Thoracic aorta (tissue), 2 donors: ENCODE measurements at regions not wholly inside any gene's neighbourhood (a gene's known extent, or its start where the extent isn't known, plus 50 kb on each side); places are given as distances from the start of the nearest gene placed in this dataset.

ENCODE experiments used
- ATAC-seq: fragments of 150-250 bp; one replicate; pipeline ENCODE4 v1.8.0; 2017; ENCODE audit warnings: low read depth; ENCODE audit not compliant: insufficient number of reproducible peaks, low FRiP score
- DNase-seq: peaks from one replicate; pipeline ENCODE4 v3.0.0-alpha.2; 2020; ENCODE audit warnings: low spot score
- H3K27ac ChIP-seq, 2 donors: fragments of 200-600 bp; sonication (generic); 1 replicate in 1 of 2; 2 replicates in 1 of 2; pipeline ENCODE4 v1.5.1; 2016; ENCODE audit warnings: mild to moderate bottlenecking in 2 of 2, moderate library complexity in 2 of 2
- H3K27me3 ChIP-seq: fragments of 200-600 bp; sonication (generic); replicated peaks from 2 replicates; pipeline ENCODE4 v1.6.0; 2016; ENCODE audit warnings: mild to moderate bottlenecking; ENCODE audit not compliant: insufficient read depth
- H3K36me3 ChIP-seq: fragments of 200-600 bp; sonication (generic); one replicate; pipeline ENCODE4 v1.5.1; 2016
- H3K4me1 ChIP-seq, 2 donors: fragments of 200-600 bp; sonication (generic); 1 replicate in 1 of 2; 2 replicates in 1 of 2; pipeline versions ENCODE4 v1.5.1 to v1.6.0; 2016; ENCODE audit warnings: low read depth in 2 of 2, mild to moderate bottlenecking in 1 of 2; ENCODE audit not compliant: control insufficient read depth in 1 of 2
- H3K4me3 ChIP-seq: fragments of 200-600 bp; sonication (generic); 2 replicates; pipeline ENCODE4 v1.5.1; 2016; ENCODE audit warnings: mild to moderate bottlenecking
- H3K9me3 ChIP-seq: fragments of 200-600 bp; sonication (generic); 2 replicates; pipeline ENCODE4 v1.5.1; 2016
- CTCF ChIP-seq: fragments of 200-600 bp; sonication (generic); IDR thresholded peaks from one replicate; pipeline ENCODE4 v1.5.1; 2019; ENCODE audit warnings: antibody characterized with exemption

GRCh38 chr4:107202744-107203143 lies 166.6 kb upstream of the DKK2 start:
- no peak overlapping the region for H3K27ac ChIP-seq
- no peak for DNase-seq
- H3K9me3 ChIP-seq: no peaks in the 10 kb centered on the region
- no peaks in the 10 kb centered on the region for H3K4me1 ChIP-seq
- no peak overlapping the region for H3K4me3 ChIP-seq
- no peak for ATAC-seq
- no peak for TF ChIP-seq CTCF
- H3K27me3 ChIP-seq: no peaks in the 10 kb centered on the region
- H3K36me3 ChIP-seq: no peaks in the 10 kb centered on the region

- Histone ChIP-seq H3K9me3 (no peaks in the 10 kb centered on the region), H3K27me3 (no peaks in the 10 kb centered on the region), H3K27ac (no peak overlapping the region), H3K4me1 (no peaks in the 10 kb centered on the region), H3K36me3 (no peaks in the 10 kb centered on the region), H3K4me3 (no peak overlapping the region)
- no peak for ATAC-seq
- no peak for DNase-seq
- TF ChIP-seq CTCF: no peak
Observed at GRCh38 chr4:107197121-107197520, 161.0 kb upstream of the DKK2 start.

- ATAC-seq: no peak
- TF ChIP-seq CTCF: no peak
- Histone ChIP-seq H3K27me3 (no peaks in the 10 kb centered on the region), H3K4me1 (no peaks in the 10 kb centered on the region), H3K9me3 (no peaks in the 10 kb centered on the region), H3K4me3 (no peak overlapping the region), H3K27ac (no peak overlapping the region), H3K36me3 (no peaks in the 10 kb centered on the region)
- no peak for DNase-seq
Observed at GRCh38 chr4:107196312-107196711, 160.2 kb upstream of the DKK2 start.

- Histone ChIP-seq H3K4me1 (no peaks in the 10 kb centered on the region), H3K4me3 (no peak overlapping the region), H3K9me3 (no peaks in the 10 kb centered on the region), H3K27ac (no peak overlapping the region), H3K36me3 (no peaks in the 10 kb centered on the region), H3K27me3 (no peaks in the 10 kb centered on the region)
- TF ChIP-seq CTCF: no peak
- ATAC-seq (no peak), DNase-seq (no peak)
Observed at GRCh38 chr4:107194005-107194404, 157.9 kb upstream of the DKK2 start.

- Histone ChIP-seq H3K36me3 (no peaks in the 10 kb centered on the region), H3K9me3 (no peaks in the 10 kb centered on the region), H3K27me3 (no peaks in the 10 kb centered on the region), H3K4me1 (no peaks in the 10 kb centered on the region), H3K4me3 (no peak overlapping the region), H3K27ac (no peak overlapping the region)
- ATAC-seq (no peak), DNase-seq (no peak)
- TF ChIP-seq CTCF: no peak
Observed at GRCh38 chr4:107192601-107193000, 156.5 kb upstream of the DKK2 start.
